K562 (cell line): ENCODE measurements at regions not wholly inside any gene's neighbourhood (a gene's known extent, or its start where the extent isn't known, plus 50 kb on each side); places are given as distances from the start of the nearest gene placed in this dataset.

Experiments used
- GATAD2B ChIP-seq: fragments of 450-650 bp; IDR thresholded peaks from 2 replicates; pipeline ENCODE4 v1.6.1; 2017; ENCODE audit warnings: mild to moderate bottlenecking, borderline replicate concordance
- HEY1 ChIP-seq: fragments of 250-450 bp; sonication (Bioruptor Pico); IDR thresholded peaks from 2 replicates; pipeline ENCODE4 v1.5.0; 2020; ENCODE audit warnings: mild to moderate bottlenecking, moderate library complexity, borderline replicate concordance
- POLR2A ChIP-seq: fragments of 450-650 bp; conservative IDR thresholded peaks from 2 replicates; pipeline ENCODE4 v1.6.1; 2016
- PTRF ChIP-seq: fragments of 450-650 bp; IDR thresholded peaks from 2 replicates; pipeline ENCODE4 v1.6.1; 2016; ENCODE audit warnings: mild to moderate bottlenecking, missing genetic modification characterization, missing compliant biosample characterization
- U2AF2 ChIP-seq: fragments of 200-400 bp; formaldehyde crosslinking; optimal IDR thresholded peaks from 2 replicates; pipeline ENCODE3; 2017; ENCODE audit warnings: low read depth, mild to moderate bottlenecking, low read length
- ZNF274 ChIP-seq: IDR thresholded peaks from 2 replicates; pipeline ENCODE4 v1.6.1; 2011; ENCODE audit warnings: low read depth, mild to moderate bottlenecking, low read length, moderate library complexity, borderline replicate concordance
- TF ChIP-seq, protein P1 (sequence below), 3 experiments: IDR thresholded peaks in 2 of 3; conservative IDR thresholded peaks in 1 of 3; 2 replicates each; pipeline ENCODE4 v1.5.1; 2011 to 2012; ENCODE audit warnings: low read length in 3 of 3, mild to moderate bottlenecking in 3 of 3, control low read depth in 2 of 3, improper control_type of control experiment in 1 of 3, inconsistent platforms in 1 of 3, low read depth in 1 of 3, mixed read lengths in 1 of 3, moderate library complexity in 1 of 3; ENCODE audit not compliant: insufficient read depth in 2 of 3
- TF ChIP-seq, protein P2 (sequence below): sonication (generic); formaldehyde crosslinking; IDR thresholded peaks from 2 replicates; pipeline ENCODE4 v1.4.0; 2020; ENCODE audit warnings: mild to moderate bottlenecking, missing genetic modification reagents

DNA sequence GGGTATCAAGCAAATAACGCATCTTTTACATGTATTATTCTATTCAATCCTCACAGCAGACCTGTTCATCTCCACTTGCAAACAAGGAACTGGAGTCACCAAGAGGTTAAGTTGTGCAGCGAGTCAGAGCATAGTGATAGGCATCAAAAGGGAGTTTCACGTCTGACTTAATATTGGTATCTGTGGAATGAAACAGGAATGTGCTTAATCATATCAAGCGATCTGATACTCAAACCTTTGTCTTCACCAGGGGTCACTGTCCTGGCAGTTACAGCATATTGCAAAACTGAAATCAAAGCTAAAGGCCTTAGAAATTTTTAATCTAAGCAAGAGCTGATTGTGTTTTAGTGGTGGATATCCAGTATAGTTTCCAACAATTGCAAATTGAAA is 271.6 kb downstream of the PLK2 start:
- TF ChIP-seq U2AF2 (no peak), GATAD2B (no peak), HEY1 (CRISPR knock-in tag) (no peak), POLR2A (no peak), ZNF274 (no peak), PTRF (no peak)
- TF ChIP-seq, protein P1, sequence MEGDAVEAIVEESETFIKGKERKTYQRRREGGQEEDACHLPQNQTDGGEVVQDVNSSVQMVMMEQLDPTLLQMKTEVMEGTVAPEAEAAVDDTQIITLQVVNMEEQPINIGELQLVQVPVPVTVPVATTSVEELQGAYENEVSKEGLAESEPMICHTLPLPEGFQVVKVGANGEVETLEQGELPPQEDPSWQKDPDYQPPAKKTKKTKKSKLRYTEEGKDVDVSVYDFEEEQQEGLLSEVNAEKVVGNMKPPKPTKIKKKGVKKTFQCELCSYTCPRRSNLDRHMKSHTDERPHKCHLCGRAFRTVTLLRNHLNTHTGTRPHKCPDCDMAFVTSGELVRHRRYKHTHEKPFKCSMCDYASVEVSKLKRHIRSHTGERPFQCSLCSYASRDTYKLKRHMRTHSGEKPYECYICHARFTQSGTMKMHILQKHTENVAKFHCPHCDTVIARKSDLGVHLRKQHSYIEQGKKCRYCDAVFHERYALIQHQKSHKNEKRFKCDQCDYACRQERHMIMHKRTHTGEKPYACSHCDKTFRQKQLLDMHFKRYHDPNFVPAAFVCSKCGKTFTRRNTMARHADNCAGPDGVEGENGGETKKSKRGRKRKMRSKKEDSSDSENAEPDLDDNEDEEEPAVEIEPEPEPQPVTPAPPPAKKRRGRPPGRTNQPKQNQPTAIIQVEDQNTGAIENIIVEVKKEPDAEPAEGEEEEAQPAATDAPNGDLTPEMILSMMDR (IDR thresholded peaks at IDR 0.05 in 2 of 3, conservative IDR thresholded peaks at IDR 0.05 in 1 of 3; ENCODE audit: insufficient read depth in 2 of 3, low read depth in 1 of 3, low read length in 3 of 3), result no peak
- TF ChIP-seq, protein P2, sequence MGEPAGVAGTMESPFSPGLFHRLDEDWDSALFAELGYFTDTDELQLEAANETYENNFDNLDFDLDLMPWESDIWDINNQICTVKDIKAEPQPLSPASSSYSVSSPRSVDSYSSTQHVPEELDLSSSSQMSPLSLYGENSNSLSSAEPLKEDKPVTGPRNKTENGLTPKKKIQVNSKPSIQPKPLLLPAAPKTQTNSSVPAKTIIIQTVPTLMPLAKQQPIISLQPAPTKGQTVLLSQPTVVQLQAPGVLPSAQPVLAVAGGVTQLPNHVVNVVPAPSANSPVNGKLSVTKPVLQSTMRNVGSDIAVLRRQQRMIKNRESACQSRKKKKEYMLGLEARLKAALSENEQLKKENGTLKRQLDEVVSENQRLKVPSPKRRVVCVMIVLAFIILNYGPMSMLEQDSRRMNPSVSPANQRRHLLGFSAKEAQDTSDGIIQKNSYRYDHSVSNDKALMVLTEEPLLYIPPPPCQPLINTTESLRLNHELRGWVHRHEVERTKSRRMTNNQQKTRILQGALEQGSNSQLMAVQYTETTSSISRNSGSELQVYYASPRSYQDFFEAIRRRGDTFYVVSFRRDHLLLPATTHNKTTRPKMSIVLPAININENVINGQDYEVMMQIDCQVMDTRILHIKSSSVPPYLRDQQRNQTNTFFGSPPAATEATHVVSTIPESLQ (CRISPR knock-in tag), result no peak
